ENCODE measurements at regions not wholly inside any gene's neighbourhood (a gene's known extent, or its start where the extent isn't known, plus 50 kb on each side); places are given as distances from the start of the nearest gene placed in this dataset.

- no peak for TF ChIP-seq POLR2A (IDR thresholded peaks at IDR 0.05)
- TF ChIP-seq CTCF (IDR thresholded peaks at IDR 0.05) = no peak
- no peak for TF ChIP-seq POLR2AphosphoS5 (IDR thresholded peaks at IDR 0.05)
- TF ChIP-seq EP300 (IDR thresholded peaks at IDR 0.05) = no peak
Observed at GRCh38 chr3:18264853-18265252, 160.3 kb downstream of the SATB1 start.
